Thyroid gland (tissue), 4 donors: ENCODE measurements at regions not wholly inside any gene's neighbourhood (a gene's known extent, or its start where the extent isn't known, plus 50 kb on each side); places are given as distances from the start of the nearest gene placed in this dataset.

ENCODE experiments used
- DNase-seq, 2 donors: peaks; one replicate each; pipeline ENCODE4 v3.0.0-alpha.2; 2019
- H3K27ac ChIP-seq, 3 donors: fragments of 200-600 bp; sonication (generic); 1 replicate in 2 of 3; 2 replicates in 1 of 3; pipeline ENCODE4 v1.5.1; 2016 to 2019; ENCODE audit warnings: mild to moderate bottlenecking in 1 of 3, moderate library complexity in 1 of 3
- H3K27me3 ChIP-seq: fragments of 200-600 bp; sonication (generic); one replicate; pipeline ENCODE4 v1.5.1; 2019
- H3K36me3 ChIP-seq, 2 donors: fragments of 200-600 bp; sonication (generic); one replicate each; pipeline ENCODE4 v1.5.1; 2016 to 2019
- H3K4me1 ChIP-seq, 2 donors: fragments of 200-600 bp; sonication (generic); one replicate each; pipeline ENCODE4 v1.5.1; 2017 to 2019
- H3K4me3 ChIP-seq, 3 donors: fragments of 200-600 bp; sonication (generic); replicated peaks in 1 of 3; 1 replicate in 2 of 3; 2 replicates in 1 of 3; pipeline ENCODE4 v1.5.1; 2016; ENCODE audit warnings: mild to moderate bottlenecking in 1 of 3
- H3K9me3 ChIP-seq: fragments of 200-600 bp; sonication (generic); one replicate; pipeline ENCODE4 v1.5.1; 2017
- CTCF ChIP-seq, 6 experiments: fragments of 200-600 bp in 3 of 6; fragments of 450-650 bp in 3 of 6; sonication (generic) in 3 of 6; IDR thresholded peaks; one replicate each; pipeline ENCODE4 v1.5.1; 2016 to 2019; ENCODE audit warnings: antibody characterized with exemption in 6 of 6, mild to moderate bottlenecking in 2 of 6, inconsistent platforms in 1 of 6, moderate library complexity in 1 of 6
- POLR2A ChIP-seq, 2 donors: fragments of 450-650 bp; IDR thresholded peaks; one replicate each; pipeline ENCODE4 v1.6.1; 2017; ENCODE audit warnings: antibody characterized with exemption in 2 of 2, mild to moderate bottlenecking in 2 of 2, moderate library complexity in 1 of 2
- WGBS, 2 donors: methylation state at CpG; one replicate each; pipeline ENCODE4 v1.1.5; 2017; 5-methylcytosine and 5-hydroxymethylcytosine counted together
- intact Hi-C: fragments of 100-400 bp; cut with DNase I; formaldehyde crosslinking; loops from one replicate; pipeline ENCODE4 v1.15.1; 2023

GRCh38 chr18:26654616-26655524, 106.5 kb upstream of the KCTD1 start:
- TF ChIP-seq CTCF (IDR thresholded peaks at IDR 0.05) (no peak), POLR2A (IDR thresholded peaks at IDR 0.05) (no peak)
- DNase-seq = peak in 1 of 2 donors; percentile 29
- no peaks in the 10 kb centered on the region for H3K36me3 ChIP-seq
- no peaks in the 10 kb centered on the region for H3K27me3 ChIP-seq
- peak overlapping the region; percentile 92 to 94 (median 93) for H3K27ac ChIP-seq
- peak overlapping the region in 1 of 3 donors; percentile 60 for H3K4me3 ChIP-seq
- H3K9me3 ChIP-seq = no peaks in the 10 kb centered on the region
- peaks cover 0 to 27% of the 10 kb centered on the region in 2 donors for H3K4me1 ChIP-seq
- intact Hi-C loops = loop anchor here (5.0 kb wide), 1 partner anchor 108 kb away; the partner anchor contains the start of gene KCTD1
- WGBS, 2 donors = 18 to 21% methylated on average over 12 of the region's 12 CpGs

GRCh38 chr18:26653943-26654615, 105.7 kb upstream of the KCTD1 start:
- DNase-seq = no peak
- Histone ChIP-seq H3K27ac (peak overlapping the region in 1 of 3 donors; percentile 93), H3K4me1 (peaks cover 3 to 31% of the 10 kb centered on the region in 2 donors), H3K36me3 (no peaks in the 10 kb centered on the region), H3K9me3 (no peaks in the 10 kb centered on the region), H3K27me3 (no peaks in the 10 kb centered on the region), H3K4me3 (no peak overlapping the region)
- intact Hi-C loops = no loop called here
- TF ChIP-seq CTCF (IDR thresholded peaks at IDR 0.05) (no peak), POLR2A (IDR thresholded peaks at IDR 0.05) (no peak)
- 53 to 66% methylated on average over 5 of the region's 5 CpGs for WGBS, 2 donors

- DNase-seq = no peak
- Histone ChIP-seq H3K36me3 (no peaks in the 10 kb centered on the region), H3K9me3 (no peaks in the 10 kb centered on the region), H3K27ac (no peak overlapping the region), H3K4me3 (no peak overlapping the region), H3K27me3 (no peaks in the 10 kb centered on the region), H3K4me1 (peaks cover 5 to 22% of the 10 kb centered on the region in 2 donors)
- intact Hi-C loops = no loop called here
- 90 to 94% methylated on average over 6 of the region's 6 CpGs for WGBS, 2 donors
- TF ChIP-seq CTCF (IDR thresholded peaks at IDR 0.05) (no peak), POLR2A (IDR thresholded peaks at IDR 0.05) (no peak)
Measured at GRCh38 chr18:26652501-26652900, 104.1 kb upstream of the KCTD1 start.

GRCh38 chr18:26650310-26651268, 102.2 kb upstream of the KCTD1 start:
- peak; percentile 31 to 40 for DNase-seq
- intact Hi-C loops = no loop called here
- Histone ChIP-seq H3K27ac (peak overlapping the region; percentile 76 to 84 (median 77)), H3K4me1 (peaks cover 5 to 20% of the 10 kb centered on the region in 2 donors), H3K4me3 (no peak overlapping the region), H3K36me3 (no peaks in the 10 kb centered on the region), H3K27me3 (no peaks in the 10 kb centered on the region), H3K9me3 (no peaks in the 10 kb centered on the region)
- TF ChIP-seq POLR2A (IDR thresholded peaks at IDR 0.05) (peak in 1 of 2 donors; percentile 15), CTCF (IDR thresholded peaks at IDR 0.05) (no peak)
- WGBS, 2 donors = 23 to 31% methylated on average over 6 of the region's 6 CpGs
